Sigmoid colon (tissue), 3 donors: ENCODE measurements at regions not wholly inside any gene's neighbourhood (a gene's known extent, or its start where the extent isn't known, plus 50 kb on each side); places are given as distances from the start of the nearest gene placed in this dataset.

Source experiments
- POLR2A ChIP-seq, 2 donors: fragments of 450-650 bp; IDR thresholded peaks; one replicate each; pipeline ENCODE4 v1.6.1; 2016; ENCODE audit warnings: antibody characterized with exemption in 2 of 2, mild to moderate bottlenecking in 2 of 2, moderate library complexity in 2 of 2
- TF ChIP-seq, protein P1 (sequence below), 4 experiments: fragments of 450-650 bp in 3 of 4; fragments of 200-600 bp in 1 of 4; IDR thresholded peaks; one replicate each; pipeline ENCODE4 v1.5.1; 2016 to 2019; ENCODE audit warnings: antibody characterized with exemption in 4 of 4, mild to moderate bottlenecking in 3 of 4, moderate library complexity in 2 of 4

DNA sequence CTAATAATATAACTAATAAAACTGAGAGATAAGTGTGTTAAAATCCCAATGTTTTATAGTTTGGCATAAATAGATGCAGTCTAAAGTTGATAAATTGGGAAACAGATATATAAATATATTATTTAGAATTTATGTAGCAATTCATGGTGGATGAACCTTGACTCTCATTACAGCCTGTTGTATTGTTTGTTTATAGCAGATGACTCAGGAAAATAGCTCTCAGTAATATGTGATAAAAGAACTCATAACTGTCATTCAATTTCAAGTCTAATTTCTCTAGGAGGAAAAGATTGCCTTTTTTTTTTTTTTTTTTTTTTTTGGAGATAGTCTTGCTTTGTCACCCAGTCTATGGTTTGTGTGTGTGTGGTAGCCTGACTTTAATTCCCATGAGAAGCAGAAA is 603.2 kb upstream of the PKN2 start:
- no peak for TF ChIP-seq POLR2A (IDR thresholded peaks at IDR 0.05)
- TF ChIP-seq, protein P1, sequence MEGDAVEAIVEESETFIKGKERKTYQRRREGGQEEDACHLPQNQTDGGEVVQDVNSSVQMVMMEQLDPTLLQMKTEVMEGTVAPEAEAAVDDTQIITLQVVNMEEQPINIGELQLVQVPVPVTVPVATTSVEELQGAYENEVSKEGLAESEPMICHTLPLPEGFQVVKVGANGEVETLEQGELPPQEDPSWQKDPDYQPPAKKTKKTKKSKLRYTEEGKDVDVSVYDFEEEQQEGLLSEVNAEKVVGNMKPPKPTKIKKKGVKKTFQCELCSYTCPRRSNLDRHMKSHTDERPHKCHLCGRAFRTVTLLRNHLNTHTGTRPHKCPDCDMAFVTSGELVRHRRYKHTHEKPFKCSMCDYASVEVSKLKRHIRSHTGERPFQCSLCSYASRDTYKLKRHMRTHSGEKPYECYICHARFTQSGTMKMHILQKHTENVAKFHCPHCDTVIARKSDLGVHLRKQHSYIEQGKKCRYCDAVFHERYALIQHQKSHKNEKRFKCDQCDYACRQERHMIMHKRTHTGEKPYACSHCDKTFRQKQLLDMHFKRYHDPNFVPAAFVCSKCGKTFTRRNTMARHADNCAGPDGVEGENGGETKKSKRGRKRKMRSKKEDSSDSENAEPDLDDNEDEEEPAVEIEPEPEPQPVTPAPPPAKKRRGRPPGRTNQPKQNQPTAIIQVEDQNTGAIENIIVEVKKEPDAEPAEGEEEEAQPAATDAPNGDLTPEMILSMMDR (IDR thresholded peaks at IDR 0.05) = no peak
